GM21717 (cell line): ENCODE measurements at regions not wholly inside any gene's neighbourhood (a gene's known extent, or its start where the extent isn't known, plus 50 kb on each side); places are given as distances from the start of the nearest gene placed in this dataset.
A peak's percentile ranks its signal among the peaks of the same experiment; 100 is the strongest.
"Not testable (repeated sequence)": the region's sequence is repeated elsewhere in the genome, so short reads cannot be mapped to it uniquely, and the experiment has no call there.

Experiments
- ATAC-seq: cut with Tn5 transposase; IDR thresholded peaks from one replicate; pipeline ENCODE4 v1.9.1; 2021; ENCODE audit warnings: mild to moderate bottlenecking, moderate library complexity; ENCODE audit not compliant: unreplicated experiment

DNA sequence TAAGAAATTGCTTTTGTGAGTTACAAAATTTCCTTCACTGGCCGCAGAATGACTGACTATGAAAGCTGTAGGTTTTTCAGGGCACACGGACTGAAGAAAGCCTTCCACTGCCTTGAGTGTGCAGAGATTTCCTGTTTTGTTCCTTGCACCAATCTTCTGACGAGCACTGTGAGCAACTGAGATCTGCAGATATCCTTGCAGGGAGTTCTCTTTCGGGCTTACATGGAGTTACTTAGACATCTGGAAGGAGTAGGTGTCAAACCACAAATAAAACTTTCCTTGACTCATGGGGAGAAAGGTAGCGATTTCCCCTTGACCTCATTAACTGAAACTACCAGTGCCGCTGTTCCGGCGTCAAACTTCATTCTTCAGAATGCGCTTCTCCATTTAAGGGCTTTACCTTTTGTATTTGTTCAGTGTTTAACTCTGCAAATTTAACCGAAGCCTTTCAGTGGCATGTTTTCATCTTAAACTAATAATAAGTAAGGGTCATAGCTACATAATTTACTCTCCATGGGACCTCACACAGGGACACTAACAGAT lies 1175.3 kb downstream of the GATA3 start:
- ATAC-seq: no peak

- no peak for ATAC-seq
These were observed 1176.1 kb downstream of the GATA3 start for GRCh38 chr10:9230625-9231024.

- ATAC-seq: no peak
These were observed 1179.7 kb downstream of the GATA3 start for GRCh38 chr10:9234191-9234590.

DNA sequence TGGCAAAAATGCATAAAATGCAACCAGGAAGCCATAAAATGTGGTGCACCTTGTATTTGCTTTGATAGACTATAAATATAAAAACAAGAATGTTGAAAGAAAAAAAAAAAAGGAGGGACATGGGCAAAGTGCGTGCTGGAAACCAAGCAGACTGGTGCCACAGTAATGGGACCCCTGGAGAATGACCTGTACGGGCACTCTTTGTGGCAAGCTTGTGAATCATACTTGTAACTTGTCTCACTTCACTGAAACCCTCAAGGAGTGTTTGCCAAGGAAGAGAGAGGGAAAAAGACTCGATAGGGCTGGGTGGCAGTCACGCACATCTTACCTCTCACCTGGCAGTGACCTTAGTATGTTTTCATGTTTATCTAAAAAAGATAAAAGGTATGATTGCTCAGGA lies 1183.6 kb downstream of the GATA3 start:
- ATAC-seq: no peak

DNA sequence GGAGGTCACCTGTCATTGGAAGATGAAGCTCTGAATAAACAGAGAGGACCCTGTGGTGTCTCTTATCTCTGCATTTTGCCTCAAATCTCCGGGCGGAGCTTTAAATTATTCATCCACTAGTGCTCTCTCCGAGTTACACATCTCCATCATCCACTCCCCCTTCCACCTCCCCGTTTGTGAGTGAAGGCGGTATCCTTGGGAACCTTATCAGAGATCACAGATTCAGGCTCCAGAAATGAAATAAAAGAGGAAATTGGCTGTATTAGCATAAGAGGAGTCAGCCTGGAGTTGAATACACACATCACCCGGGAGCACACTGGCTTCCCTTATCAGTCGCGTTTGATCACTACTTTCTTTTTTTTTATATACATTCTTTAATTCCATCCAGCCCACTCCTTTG lies 1184.8 kb downstream of the GATA3 start:
- ATAC-seq: no peak

DNA sequence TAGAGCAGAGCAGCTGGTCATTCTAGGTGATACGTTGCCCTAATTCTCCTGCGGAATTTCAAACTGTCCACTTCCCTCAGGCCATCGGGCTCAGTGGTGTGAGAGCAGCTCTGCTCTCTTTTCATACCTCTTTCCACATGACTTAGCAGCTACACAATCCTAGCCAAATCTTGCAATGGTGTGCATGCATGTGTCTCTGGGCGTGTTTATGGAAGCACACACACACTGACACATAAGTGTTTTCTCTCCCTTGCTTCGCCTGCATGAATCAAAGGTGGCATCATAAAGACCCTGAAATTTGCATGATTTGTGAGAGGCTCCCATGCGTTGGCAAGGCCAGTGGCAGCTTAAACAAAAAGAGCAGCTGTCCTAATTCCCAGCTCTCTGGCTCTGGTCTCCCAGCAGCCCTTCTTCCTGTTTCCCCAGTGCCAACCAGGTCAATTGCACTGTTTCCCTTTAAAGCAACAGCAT lies 1189.5 kb downstream of the GATA3 start:
- ATAC-seq: no peak

DNA sequence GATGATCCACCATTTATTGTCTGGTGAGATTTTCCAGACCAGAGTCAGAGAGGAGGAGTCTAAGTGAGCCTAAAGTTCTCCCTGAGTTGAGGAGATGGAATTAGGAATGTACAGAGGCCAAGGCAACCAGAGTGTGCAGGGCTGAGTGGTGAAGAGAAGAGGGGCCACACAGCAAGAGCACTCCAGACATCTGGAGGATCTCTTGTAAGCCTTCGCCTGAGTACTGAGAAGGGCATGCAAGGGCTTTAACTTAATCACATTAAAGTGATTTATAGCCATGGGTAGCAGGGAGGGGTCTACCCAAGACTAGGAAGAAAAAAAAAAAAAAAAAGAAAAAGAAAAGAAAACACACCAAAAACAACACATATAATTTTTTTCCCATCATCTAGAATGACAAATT lies 1190.4 kb downstream of the GATA3 start:
- no peak for ATAC-seq

DNA sequence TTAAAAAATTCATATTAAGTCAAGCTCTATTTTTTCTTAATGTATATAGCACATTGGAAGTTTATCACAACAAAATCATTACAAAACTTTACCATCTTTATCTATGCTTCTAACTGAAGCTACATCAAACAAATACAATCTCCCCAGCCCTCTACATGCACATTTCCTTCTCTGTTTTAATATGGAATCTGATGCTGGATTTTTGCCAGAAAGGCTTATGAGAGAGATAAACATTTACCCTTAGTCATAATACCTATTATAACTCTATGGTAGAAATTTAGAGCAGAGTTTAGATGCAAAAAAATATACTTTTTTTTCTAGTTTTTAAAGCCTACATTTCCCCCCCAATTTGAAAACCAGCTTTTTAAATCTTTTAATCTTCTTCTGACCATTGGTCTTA lies 1198.6 kb downstream of the GATA3 start:
- ATAC-seq: no peak

DNA sequence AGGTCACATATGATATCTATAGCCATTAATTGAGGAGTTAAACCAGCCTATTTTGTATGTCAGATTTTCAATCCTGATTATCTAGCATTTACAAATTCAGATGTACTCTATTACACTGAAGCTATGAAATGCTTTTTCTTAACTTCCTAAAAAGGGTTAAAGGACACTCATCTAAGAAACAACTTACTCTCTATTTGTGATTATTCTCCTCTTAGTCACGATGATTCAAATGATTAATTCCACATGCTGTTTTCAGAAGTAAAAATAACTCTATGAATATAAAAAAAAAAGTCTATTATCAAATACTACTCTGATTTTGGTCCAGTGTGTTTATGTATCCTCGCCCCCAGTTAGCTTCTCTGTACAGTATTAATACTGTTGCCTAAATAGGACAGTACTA lies 1199.9 kb downstream of the GATA3 start:
- no peak for ATAC-seq

DNA sequence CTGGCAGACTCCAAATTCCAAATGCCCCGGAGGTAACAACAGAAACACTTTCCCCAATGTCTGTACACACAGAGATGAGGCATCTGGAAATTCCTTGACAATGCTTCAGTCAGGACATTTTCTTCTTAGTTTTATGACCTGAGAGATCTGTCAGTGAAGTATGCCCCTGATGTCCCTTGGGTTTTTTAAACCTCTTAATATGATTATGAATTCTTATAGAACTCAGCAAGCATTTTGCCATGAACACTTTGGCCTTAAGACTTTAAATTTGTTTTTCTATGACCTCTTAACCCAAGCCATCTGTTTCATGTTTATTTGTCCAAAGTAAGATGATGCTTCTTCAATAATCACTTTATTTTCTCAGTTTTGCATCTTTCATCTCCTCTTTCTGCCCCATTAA lies 1206.2 kb downstream of the GATA3 start:
- ATAC-seq: no peak

DNA sequence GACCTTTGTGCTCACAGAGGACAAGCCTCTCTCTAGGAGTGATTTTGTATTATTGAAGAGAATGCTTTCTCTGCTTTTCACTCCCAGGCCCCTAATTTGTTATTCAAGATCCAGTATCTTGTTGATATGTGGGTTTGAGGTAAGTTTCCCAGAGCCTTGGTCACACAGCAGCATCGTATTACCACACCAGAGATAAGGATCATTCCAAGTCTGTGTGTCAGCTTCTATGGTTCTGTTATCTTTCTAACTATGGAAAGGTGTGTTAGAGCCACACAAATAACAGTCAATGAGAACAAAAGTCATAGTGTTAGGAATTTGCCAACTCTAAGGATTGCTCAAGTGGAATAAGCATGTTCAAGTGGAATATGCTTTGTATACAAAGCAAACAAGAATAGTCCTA lies 1208.3 kb downstream of the GATA3 start:
- ATAC-seq: no peak

DNA sequence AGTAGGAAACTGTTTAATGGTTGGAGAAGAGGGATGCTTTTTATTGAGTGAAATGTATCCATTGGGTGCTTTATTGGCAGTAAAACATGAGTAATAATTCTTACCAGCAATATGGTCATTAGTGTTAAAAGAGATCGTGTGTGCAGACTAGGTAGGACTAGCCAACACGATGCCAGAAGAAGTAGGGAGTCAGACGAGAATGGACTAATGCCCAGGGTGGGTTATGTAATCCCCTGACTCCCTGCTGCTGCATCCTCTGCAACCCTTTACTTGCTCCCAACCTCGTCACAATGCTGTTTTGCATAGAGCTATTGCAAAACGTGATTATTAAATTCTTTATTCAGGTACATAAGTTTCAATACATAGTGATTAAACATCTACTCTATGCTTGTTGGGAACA lies 1213.7 kb downstream of the GATA3 start:
- no peak for ATAC-seq

DNA sequence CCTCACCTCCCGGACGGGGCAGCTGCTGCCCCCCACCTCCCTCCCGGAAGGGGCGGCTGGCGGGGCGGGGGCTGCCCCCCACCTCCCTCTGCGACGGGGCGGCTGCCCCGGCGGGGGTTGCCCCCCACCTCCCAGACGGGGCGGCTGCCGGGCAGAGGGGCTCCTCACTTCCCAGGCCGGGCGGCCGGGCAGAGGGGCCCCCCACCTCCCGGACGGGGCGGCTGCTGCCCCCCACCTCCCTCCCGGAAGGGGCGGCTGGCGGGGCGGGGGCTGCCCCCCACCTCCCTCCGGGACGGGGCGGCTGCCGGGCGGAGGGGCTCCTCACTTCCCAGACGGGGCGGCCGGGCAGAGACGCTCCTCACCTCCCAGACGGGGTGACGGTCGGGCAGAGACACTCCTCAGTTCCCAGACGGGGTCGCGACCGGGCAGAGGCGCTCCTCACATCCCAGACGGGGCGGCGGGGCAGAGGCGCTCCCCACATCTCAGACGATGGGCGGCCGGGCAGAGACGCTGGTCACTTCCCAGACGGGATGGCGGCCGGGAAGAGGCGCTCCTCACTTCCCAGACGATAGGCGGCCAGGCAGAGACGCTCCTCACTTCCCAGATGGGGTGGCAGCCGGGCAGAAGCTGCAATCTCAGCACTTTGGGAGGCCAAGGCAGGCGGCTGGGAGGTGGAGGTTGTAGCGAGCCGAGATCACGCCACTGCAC lies 1218.8 kb downstream of the GATA3 start:
- not testable (repeated sequence) for ATAC-seq

GRCh38 chr10:9274206-9274755 lies 1219.8 kb downstream of the GATA3 start:
- ATAC-seq: no peak

- ATAC-seq: no peak
These were observed 1221.4 kb downstream of the GATA3 start for GRCh38 chr10:9275861-9276260.

DNA sequence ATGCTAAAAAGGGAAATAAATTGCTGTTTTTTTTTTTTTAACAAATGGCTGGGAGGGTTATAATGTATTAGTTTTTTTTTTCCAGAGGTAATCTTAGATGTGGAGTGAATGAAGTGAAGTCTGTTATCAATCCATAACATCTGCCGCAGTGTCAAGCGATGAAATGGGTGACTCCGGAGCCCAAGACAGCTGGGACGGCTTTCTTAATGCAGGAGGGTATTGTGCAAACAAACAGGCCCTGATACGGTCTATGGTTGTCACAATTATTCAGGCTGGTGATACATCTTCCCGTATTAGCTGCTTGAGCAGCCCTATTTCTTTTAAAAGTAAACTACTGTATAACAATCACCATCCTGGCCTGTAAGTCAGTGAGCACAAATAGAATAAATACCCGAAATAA lies 1231.2 kb downstream of the GATA3 start:
- ATAC-seq: no peak

GRCh38 chr10:9289811-9290210 lies 1235.3 kb downstream of the GATA3 start:
- no peak for ATAC-seq

- ATAC-seq: no peak
These were observed 1236.6 kb downstream of the GATA3 start for GRCh38 chr10:9291081-9291480.

- no peak for ATAC-seq
These were observed 1239.7 kb downstream of the GATA3 start for GRCh38 chr10:9294132-9294663.

GRCh38 chr10:9294865-9295264 lies 1240.4 kb downstream of the GATA3 start:
- ATAC-seq: peak; percentile 84

DNA sequence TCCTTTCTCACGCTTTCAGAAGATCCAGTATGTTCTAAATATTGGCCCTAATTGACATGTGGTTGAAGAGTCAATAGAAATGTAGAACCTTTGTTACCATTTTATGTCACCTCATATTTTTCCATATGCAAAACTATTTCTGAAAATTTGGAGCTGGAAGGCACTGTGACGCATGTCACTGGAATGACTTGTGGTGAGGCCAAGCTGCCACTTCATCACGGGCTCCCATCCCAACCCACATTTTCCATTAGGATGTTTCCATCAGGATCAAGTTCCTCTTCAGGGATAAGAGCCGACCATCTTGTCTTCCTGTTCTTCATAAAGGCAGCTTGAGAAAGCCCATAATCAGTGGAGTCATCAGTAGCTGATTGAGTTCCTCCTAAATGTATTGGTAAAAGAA lies 1241.7 kb downstream of the GATA3 start:
- no peak for ATAC-seq

DNA sequence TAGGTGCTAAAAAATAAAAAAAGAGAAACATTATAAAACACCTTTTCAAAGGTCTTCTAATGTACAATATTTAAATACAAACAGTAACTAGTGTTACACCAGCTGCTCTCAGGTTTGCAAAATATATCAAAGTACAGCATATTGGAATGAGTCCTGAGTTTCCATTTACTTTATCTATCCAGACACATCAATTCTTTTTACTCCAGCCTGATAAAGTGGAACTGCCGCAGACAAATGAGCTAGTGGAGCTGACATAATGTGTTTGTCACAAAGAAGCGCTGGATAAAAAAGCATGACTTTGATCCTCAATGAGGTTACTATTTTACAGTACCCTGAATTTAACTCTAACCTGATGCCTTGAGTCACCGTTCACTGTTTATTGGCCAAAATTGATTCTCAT lies 1243.1 kb downstream of the GATA3 start:
- ATAC-seq: no peak
